Lower leg skin (tissue), 3 donors: ENCODE measurements at regions not wholly inside any gene's neighbourhood (a gene's known extent, or its start where the extent isn't known, plus 50 kb on each side); places are given as distances from the start of the nearest gene placed in this dataset.

Source experiments
- CTCF ChIP-seq, 3 donors: fragments of 450-650 bp; IDR thresholded peaks; one replicate each; pipeline ENCODE4 v1.5.1; 2016; ENCODE audit warnings: antibody characterized with exemption in 3 of 3, mild to moderate bottlenecking in 3 of 3, moderate library complexity in 2 of 3
- POLR2A ChIP-seq, 2 donors: fragments of 450-650 bp; IDR thresholded peaks; one replicate each; pipeline ENCODE4 v1.6.1; 2016 to 2017; ENCODE audit warnings: antibody characterized with exemption in 2 of 2, mild to moderate bottlenecking in 1 of 2, moderate library complexity in 1 of 2

GRCh38 chr3:72373139-72373538 is 475.1 kb downstream of the SHQ1 start:
- no peak for TF ChIP-seq CTCF (IDR thresholded peaks at IDR 0.05)
- TF ChIP-seq POLR2A (IDR thresholded peaks at IDR 0.05), result no peak
